GM12892 (cell line): ENCODE measurements at regions not wholly inside any gene's neighbourhood (a gene's known extent, or its start where the extent isn't known, plus 50 kb on each side); places are given as distances from the start of the nearest gene placed in this dataset.

Experiments
- POLR2A ChIP-seq: IDR thresholded peaks from 2 replicates; pipeline ENCODE4 v1.6.1; 2011; ENCODE audit warnings: low read depth, low read length, control low read depth
- POLR2AphosphoS5 ChIP-seq: IDR thresholded peaks from 2 replicates; pipeline ENCODE4 v1.6.1; 2011; ENCODE audit warnings: low read depth, low read length, control low read depth

DNA sequence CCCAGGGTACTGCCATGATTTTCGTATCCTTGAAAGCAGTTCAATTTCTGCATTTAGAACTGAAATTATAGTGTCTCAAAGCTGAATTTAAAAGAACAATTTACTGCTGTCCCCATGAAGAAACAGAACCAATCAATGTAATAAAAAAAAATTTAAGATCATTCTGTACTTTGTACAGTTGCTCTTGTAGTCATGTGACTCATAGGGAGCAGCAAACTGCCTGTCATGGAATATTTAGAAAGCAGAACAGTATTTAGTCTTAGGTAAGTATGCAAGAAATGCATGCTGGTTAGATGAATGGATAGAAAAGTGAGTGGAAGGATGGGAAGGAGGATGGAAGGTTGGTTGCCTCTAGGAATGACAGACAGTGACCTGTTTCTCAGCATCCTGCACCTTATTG lies 450.9 kb downstream of the RAB38 start:
- TF ChIP-seq POLR2AphosphoS5 (no peak), POLR2A (no peak)
